ENCODE measurements at regions not wholly inside any gene's neighbourhood (a gene's known extent, or its start where the extent isn't known, plus 50 kb on each side); places are given as distances from the start of the nearest gene placed in this dataset.

- Histone ChIP-seq H3K79me2 (ENCODE audit: low read length) (no peaks in the 10 kb centered on the region), H4K20me1 (ENCODE audit: insufficient read depth, low read length) (no peaks in the 10 kb centered on the region), H3K9ac (ENCODE audit: low read length) (no peak overlapping the region), H3K27me3 (ENCODE audit: low read depth, low read length) (peaks cover 19% of the 10 kb centered on the region; the same call in 1 of the 2 replicates), H3K9me3 (ENCODE audit: insufficient read depth, low read length) (no peaks in the 10 kb centered on the region), H3K4me3 (ENCODE audit: low read length) (no peak overlapping the region), H3K4me1 (ENCODE audit: low read length) (no peaks in the 10 kb centered on the region), H3K36me3 (replicated peaks; ENCODE audit: low read depth, low read length) (no peaks in the 10 kb centered on the region), H2AFZ (ENCODE audit: low read depth, low read length) (no peak overlapping the region), H3K4me2 (ENCODE audit: low read length) (no peak overlapping the region), H3K27ac (ENCODE audit: low read length) (no peak overlapping the region)
- TF ChIP-seq EZH2phosphoT487 (IDR thresholded peaks at IDR 0.05; ENCODE audit: low read depth) (no peak), CTCF (IDR thresholded peaks at IDR 0.05; ENCODE audit: low read depth, low read length) (no peak)
Observed at GRCh38 chr15:61784734-61785133, 275.5 kb downstream of the VPS13C start.

DNA sequence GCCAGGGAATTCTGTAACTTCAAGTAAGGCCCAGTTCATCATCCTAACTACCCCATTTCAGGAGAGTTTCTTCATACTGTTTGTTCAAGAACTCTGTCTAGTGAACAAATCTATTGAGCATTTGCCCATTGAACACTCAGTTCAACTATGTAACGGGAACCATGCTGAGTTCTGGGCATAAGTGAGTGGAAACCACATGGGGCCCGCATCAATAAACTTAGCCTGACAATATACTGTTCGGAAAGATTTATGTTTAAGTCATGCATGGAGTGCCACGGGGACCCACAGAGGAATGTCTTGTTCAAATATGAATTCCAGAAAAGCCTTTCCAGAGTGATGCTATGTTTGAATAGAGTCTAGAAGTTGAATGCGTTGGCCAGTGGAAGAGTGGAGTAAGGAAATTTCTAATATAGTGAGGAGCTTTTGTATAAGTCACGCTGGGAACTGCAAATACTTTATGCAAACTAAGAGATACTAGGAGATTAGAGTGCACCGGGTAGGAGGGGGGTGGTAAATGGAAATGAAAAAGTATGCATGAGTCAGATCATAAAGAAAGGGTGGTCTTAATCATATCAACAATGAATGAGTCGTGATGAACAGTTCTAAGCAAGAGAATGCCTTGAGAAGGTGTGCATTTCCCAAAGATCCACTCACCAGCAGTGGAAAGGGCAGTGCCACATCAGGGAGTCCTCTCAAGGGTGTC, 279.8 kb downstream of the VPS13C start:
- no peaks in the 10 kb centered on the region for H3K9me3 ChIP-seq (ENCODE audit: insufficient read depth, low read length)
- H3K4me1 ChIP-seq (ENCODE audit: low read length) = no peaks in the 10 kb centered on the region
- H3K27me3 ChIP-seq (ENCODE audit: low read depth, low read length) = peaks cover 23% of the 10 kb centered on the region; the same call in 1 of the 2 replicates
- no peak overlapping the region for H3K9ac ChIP-seq (ENCODE audit: low read length)
- H3K36me3 ChIP-seq (replicated peaks; ENCODE audit: low read depth, low read length) = no peaks in the 10 kb centered on the region
- TF ChIP-seq EZH2phosphoT487 (IDR thresholded peaks at IDR 0.05; ENCODE audit: low read depth) (no peak), CTCF (IDR thresholded peaks at IDR 0.05; ENCODE audit: low read depth, low read length) (no peak)
- H3K27ac ChIP-seq (ENCODE audit: low read length) = no peak overlapping the region
- no peak overlapping the region for H3K4me3 ChIP-seq (ENCODE audit: low read length)
- H3K4me2 ChIP-seq (ENCODE audit: low read length) = no peak overlapping the region
- no peaks in the 10 kb centered on the region for H4K20me1 ChIP-seq (ENCODE audit: insufficient read depth, low read length)
- no peak overlapping the region for H2AFZ ChIP-seq (ENCODE audit: low read depth, low read length)
- H3K79me2 ChIP-seq (ENCODE audit: low read length) = no peaks in the 10 kb centered on the region

- H3K4me1 ChIP-seq (ENCODE audit: low read length) = no peaks in the 10 kb centered on the region
- no peaks in the 10 kb centered on the region for H3K79me2 ChIP-seq (ENCODE audit: low read length)
- peaks cover 23% of the 10 kb centered on the region; the same call in 1 of the 2 replicates for H3K27me3 ChIP-seq (ENCODE audit: low read depth, low read length)
- H2AFZ ChIP-seq (ENCODE audit: low read depth, low read length) = no peak overlapping the region
- no peak for TF ChIP-seq CTCF (IDR thresholded peaks at IDR 0.05; ENCODE audit: low read depth, low read length)
- TF ChIP-seq EZH2phosphoT487 (IDR thresholded peaks at IDR 0.05; ENCODE audit: low read depth) = no peak
- no peak overlapping the region for H3K27ac ChIP-seq (ENCODE audit: low read length)
- H3K9ac ChIP-seq (ENCODE audit: low read length) = no peak overlapping the region
- no peak overlapping the region for H3K4me2 ChIP-seq (ENCODE audit: low read length)
- no peak overlapping the region for H3K4me3 ChIP-seq (ENCODE audit: low read length)
- H3K9me3 ChIP-seq (ENCODE audit: insufficient read depth, low read length) = no peaks in the 10 kb centered on the region
- no peaks in the 10 kb centered on the region for H4K20me1 ChIP-seq (ENCODE audit: insufficient read depth, low read length)
- H3K36me3 ChIP-seq (replicated peaks; ENCODE audit: low read depth, low read length) = no peaks in the 10 kb centered on the region
Observed at GRCh38 chr15:61777689-61778088, 282.6 kb downstream of the VPS13C start.

GRCh38 chr15:61769557-61769956, 290.7 kb downstream of the VPS13C start:
- TF ChIP-seq EZH2phosphoT487 (IDR thresholded peaks at IDR 0.05; ENCODE audit: low read depth) = no peak
- H3K36me3 ChIP-seq (replicated peaks; ENCODE audit: low read depth, low read length) = no peaks in the 10 kb centered on the region
- peaks cover 9% of the 10 kb centered on the region; the same call in 1 of the 2 replicates for H3K27me3 ChIP-seq (ENCODE audit: low read depth, low read length)

More at GRCh38 chr15:61769557-61769956, 290.7 kb downstream of the VPS13C start:
- Histone ChIP-seq H3K79me2 (ENCODE audit: low read length) (no peaks in the 10 kb centered on the region), H3K9me3 (ENCODE audit: insufficient read depth, low read length) (no peaks in the 10 kb centered on the region), H3K27ac (ENCODE audit: low read length) (no peak overlapping the region), H2AFZ (ENCODE audit: low read depth, low read length) (no peak overlapping the region), H3K4me3 (ENCODE audit: low read length) (no peak overlapping the region), H3K9ac (ENCODE audit: low read length) (no peak overlapping the region), H3K4me2 (ENCODE audit: low read length) (no peak overlapping the region), H3K4me1 (ENCODE audit: low read length) (no peaks in the 10 kb centered on the region), H4K20me1 (ENCODE audit: insufficient read depth, low read length) (no peaks in the 10 kb centered on the region)

All from OCI-LY3 (cell line).